ENCODE measurements at regions not wholly inside any gene's neighbourhood (a gene's known extent, or its start where the extent isn't known, plus 50 kb on each side); places are given as distances from the start of the nearest gene placed in this dataset.

- no peak for FAIRE-seq
Observed at GRCh38 chrX:4197971-4198370, 484.5 kb upstream of the PRKX start.

DNA sequence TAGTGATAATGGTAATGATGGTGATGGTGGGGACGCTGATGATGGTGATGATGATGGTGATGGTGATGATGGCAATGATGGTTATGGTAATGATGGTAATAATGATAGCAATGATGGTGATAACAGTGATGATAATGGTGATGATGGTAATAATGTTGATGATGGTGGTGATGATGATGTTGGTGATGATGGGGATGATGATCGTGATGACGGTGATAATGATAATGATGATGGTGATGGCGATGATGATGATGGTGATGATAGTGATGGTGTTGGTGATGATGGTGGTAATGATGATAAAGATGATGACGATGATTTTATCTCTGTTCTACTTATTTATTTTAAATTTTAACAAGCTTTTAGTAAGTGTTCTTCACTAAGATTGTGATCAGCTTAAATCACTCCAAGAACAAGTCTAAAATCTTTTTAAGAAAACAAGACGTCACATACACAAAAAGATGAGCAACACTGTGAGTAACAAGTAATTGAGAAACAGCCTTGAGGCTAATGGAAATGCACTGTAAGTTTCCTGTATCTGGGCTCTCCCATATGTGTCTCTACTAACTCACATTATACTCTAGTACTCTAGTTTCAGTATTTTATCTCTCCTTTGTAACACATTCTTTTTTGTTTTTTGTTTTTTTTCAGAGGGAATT, 480.2 kb upstream of the PRKX start:
- no peak for FAIRE-seq

GRCh38 chrX:4186331-4186730, 472.9 kb upstream of the PRKX start:
- no peak for FAIRE-seq

- FAIRE-seq: peak; percentile 3
Observed at GRCh38 chrX:4185086-4185485, 471.6 kb upstream of the PRKX start.

- no peak for FAIRE-seq
Observed at GRCh38 chrX:4182408-4182806, 469.0 kb upstream of the PRKX start.

DNA sequence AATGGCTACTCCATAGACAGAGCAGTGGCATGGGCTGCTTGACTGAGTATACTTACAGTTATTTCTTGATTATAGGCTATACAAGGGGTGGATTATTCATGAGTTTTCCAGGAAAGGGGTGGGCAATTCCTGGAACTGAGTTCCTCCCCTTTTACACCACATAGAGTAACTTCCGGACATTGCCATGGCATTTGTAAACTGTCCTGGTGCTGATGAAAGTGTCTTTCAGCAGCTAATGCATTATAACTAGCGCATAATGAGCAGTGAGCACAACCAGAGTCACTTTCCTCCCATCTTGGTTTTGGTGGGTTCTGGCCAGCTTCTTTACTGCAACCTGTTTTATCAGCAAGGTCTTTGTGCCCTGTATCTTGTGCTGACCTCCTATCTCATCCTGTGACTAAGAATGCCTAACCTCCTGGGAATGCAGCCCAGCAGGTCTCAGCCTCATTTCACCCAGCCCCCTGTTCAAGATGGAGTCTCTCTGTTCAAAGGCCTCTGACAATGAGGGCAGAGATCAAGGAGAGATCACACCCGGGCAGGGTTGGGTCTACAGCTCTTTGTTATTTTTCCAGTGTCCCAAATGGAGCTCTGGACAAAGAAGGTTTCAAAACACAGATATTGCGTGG, 468.4 kb upstream of the PRKX start:
- no peak for FAIRE-seq

DNA sequence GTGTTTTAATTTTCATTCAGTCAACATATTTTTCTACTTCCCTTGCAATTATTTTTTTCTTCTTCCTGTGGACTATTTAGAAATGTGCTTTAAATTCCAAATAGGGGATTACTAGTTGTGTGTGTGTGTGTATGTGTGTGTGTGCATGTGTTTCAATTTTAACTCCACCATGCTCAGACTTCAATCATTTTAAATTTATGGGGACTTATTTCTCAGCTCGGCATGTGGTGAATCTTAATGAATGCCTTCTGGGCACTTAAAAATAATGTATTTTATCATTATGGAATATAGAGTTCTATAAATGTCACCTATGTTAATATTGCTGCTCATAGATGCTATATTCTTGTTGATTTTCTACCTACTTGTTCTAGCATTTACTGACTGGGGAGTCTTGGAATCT, 465.6 kb upstream of the PRKX start:
- no peak for FAIRE-seq

DNA sequence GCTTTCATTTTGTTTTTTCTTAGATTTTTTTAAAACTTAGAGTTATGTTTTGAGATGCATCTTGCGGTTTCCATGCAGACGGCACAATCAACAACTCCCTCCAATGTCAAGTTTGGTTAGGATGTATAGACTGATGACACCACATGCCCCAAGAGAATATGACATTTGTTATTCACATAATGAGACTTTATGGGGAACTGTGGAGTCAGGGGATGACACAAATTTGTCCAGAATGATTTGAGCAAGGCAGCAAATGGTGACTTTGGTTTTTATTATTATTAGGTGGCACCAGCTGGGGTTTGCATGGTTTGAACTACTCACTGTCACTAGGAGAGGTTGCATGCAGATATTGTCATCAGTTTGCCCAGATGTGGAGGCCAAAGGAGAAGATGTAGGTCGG, 461.8 kb upstream of the PRKX start:
- FAIRE-seq: no peak

DNA sequence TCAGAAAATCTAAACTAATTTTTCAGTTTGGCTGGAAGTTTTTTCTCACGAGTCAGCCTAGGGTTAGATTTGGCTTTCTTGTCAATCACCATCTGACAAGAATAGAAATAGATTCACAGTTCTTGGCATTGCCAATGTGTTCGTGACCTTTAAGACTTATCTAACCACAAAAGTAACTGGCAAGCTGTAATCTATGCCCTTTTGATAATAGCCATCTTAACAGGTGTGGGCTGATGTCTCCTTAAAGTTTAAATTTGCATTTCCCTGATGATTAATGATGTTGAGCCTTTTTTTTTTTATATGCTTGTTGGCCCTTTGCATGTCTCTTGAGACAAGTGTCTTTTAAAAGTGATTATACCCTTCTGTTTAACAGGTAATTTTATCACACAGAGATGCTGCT, 460.3 kb upstream of the PRKX start:
- FAIRE-seq: no peak

- no peak for FAIRE-seq
Observed at GRCh38 chrX:4151798-4152197, 438.3 kb upstream of the PRKX start.

DNA sequence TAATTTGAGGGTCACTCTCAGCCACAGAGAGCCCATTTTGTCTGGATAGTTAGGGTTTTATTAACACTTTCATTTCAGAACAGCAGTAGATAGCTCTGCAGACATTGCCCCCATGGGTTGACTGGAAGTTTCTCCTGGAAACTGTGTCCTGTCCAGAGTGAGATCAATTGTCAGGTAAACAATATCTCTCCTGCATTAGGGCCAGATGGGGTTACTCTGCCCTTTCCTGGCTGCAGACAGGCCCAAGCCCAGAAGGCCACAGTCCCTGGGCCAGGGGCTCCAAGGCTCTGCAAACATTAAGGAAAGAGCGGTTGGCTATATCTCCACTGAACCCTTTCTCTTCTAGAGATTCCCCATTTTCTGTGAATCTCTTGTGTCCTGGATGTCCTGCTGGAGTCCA, 436.8 kb upstream of the PRKX start:
- no peak for FAIRE-seq

DNA sequence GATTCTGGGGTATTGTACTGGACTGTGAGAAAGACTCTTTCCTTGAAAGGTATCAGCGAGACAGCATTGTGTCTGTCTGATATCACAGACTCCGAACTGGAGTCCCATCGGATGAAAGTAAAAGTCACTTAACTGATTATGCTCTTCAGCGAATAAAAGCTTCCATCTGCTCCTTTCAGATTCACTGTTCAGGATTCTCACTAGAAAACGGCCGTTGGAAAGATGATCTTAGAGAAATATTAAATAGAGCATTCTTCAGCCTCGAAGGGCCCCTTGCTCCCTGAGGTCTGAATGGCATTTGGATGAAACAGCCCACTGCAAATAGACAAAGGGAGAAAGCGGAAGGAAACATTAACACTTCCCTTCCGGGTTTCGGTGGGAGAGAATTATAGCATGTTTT, 416.2 kb upstream of the PRKX start:
- FAIRE-seq: no peak

- FAIRE-seq: no peak
Observed at GRCh38 chrX:4118666-4119530, 405.4 kb upstream of the PRKX start.

DNA sequence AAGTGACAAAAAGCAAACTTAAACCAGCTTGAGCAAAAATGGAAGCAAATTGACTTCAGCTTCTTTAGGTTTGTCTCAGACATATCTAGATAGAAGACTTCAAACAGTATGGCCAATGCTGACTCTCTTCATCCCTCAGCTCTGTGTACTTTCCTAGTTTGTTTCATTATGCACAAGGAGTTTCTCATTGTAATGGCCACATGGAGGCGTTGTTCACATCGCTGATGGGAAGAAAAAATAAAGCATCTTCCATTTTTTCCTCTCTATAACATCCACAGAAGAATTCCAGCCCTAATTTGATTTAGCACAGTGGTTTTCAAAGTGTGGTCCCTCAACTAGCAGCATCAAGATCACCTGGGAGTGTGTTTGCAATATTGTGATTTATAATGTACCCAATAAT, 397.5 kb upstream of the PRKX start:
- FAIRE-seq: no peak

DNA sequence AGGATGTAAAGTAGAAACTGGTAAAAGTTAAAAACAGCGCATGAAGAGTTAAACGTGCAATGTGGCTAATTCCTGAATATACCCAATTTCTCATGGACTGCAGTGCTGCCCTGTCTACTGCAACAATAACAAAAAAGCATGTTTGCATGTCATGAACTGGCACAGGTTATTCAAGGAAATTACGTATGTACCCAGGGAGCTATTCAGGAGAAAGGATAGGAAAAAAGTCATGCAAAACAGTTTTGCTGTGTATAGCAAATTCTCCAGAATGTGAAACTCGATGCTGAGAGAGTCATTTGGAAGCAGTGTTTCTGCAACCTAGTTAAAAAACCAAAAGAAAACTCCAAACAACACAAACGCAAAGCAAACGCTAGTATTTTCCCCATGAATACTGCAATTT, 381.5 kb upstream of the PRKX start:
- FAIRE-seq: no peak

- no peak for FAIRE-seq
Observed at GRCh38 chrX:4091046-4091760, 377.8 kb upstream of the PRKX start.

GRCh38 chrX:4059893-4060292, 346.4 kb upstream of the PRKX start:
- FAIRE-seq: no peak

DNA sequence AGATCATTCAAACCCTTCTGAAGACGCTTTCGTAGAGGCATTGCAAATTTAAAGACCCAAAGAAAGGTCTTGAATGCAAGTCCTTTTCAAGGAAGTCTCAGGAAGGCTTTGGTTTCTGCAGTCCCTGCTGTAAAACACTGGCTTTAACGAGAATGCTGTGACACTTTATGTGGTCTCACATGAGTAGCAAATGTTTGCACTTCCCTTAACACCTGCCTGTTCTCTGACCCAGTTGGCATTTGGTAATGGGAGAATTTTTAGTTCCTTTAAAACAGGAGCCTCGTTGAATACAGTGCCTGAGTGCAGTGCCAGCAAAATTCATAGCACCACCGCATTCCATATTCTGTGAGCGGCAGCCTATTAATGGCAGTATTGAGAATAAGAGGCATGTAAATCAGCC, 330.5 kb upstream of the PRKX start:
- no peak for FAIRE-seq

DNA sequence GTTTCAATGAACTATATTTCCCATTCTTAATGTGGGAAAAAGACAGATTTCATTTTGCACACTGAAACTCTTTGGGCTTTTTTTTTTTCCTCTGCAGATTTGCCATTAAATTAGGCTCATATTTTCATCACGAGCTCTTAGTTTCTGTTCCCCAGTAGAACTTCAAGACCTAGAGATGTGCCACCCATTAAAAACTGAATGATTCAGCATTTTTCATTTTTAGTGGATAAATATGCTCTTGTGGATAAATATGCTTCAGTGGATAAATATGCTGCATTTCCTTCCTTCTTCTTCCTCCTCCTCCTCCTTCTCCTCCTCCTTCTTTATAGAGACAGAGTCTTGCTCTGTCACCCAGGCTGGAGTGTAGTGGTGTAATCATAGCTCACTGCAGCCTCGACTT, 322.4 kb upstream of the PRKX start:
- no peak for FAIRE-seq

DNA sequence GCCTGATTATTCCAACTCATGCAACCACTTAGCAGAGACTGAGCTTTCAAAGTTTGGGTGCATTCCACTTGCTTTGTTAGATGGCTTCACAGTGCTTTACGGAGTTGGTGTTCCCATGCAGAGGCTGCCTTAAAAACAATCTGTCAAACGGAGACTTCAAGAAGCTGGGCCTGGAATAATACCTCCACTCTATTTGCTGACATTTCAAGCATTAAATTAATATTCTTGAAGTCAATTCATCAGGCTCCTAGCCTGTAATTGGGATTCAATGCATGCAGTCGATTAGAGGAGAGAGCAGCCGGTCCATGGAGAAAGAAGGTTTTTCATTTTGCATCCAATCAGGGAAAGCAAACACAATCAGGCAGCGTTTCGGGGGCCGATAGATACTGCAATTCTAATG, 314.7 kb upstream of the PRKX start:
- no peak for FAIRE-seq

DNA sequence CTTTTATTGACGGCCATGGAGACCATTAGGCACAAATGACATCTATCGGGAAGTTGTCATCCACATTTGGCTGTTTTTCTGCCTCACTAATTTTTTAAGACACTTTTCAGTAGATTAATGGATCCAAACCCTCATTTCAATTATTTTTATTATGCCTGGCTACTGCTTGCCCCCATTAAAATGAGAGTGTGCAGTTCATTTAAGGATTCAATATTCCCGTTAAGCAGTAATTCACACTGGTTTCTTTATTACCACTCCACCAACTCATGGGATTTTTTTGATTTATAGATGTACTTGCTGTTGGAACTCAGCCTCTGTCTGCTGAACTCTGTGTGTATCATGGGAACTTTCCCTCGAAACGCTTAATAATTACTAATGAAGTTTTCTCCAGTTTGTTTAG, 291.8 kb upstream of the PRKX start:
- no peak for FAIRE-seq

DNA sequence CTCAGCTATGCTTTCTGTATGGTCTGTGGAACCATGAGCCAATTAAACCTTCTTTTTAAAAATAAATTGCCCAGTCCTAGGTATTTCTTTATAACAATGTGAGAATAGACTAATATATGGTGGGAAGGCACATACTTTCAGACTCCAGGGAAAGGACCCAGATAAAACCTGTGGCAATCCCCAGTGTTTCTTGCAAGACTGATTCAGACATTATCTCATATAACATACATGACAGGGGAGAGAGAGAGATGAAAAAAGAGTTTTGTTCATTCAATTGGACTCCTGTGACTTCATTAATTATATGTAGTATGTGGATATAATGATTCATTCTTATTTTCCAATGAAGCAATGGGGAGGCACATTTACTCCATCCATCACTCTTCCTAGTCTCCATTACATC, 291.4 kb upstream of the PRKX start:
- FAIRE-seq: no peak

- FAIRE-seq: no peak
Observed at GRCh38 chrX:3994315-3994714, 280.9 kb upstream of the PRKX start.

GRCh38 chrX:3990569-3990968, 277.1 kb upstream of the PRKX start:
- no peak for FAIRE-seq
